Activated CD8-positive, alpha-beta T cell treated with anti-CD3 and anti-CD28 coated beads for 36 hours (primary cell): ENCODE measurements at regions not wholly inside any gene's neighbourhood (a gene's known extent, or its start where the extent isn't known, plus 50 kb on each side); places are given as distances from the start of the nearest gene placed in this dataset.

Experiments
- ATAC-seq: fragments of 200-7000 bp; cut with Tn5 transposase; one replicate; pipeline ENCODE4 v1.10.0; 2021; ENCODE audit warnings: mild to moderate bottlenecking, moderate library complexity
- CTCF ChIA-PET: fragments of 350-600 bp; sonication (Branson Sonifier 250); formaldehyde crosslinking; loops from one replicate; lab custom pipeline; 2021; ENCODE audit warnings: antibody characterized with exemption; lab: Charles Lee
- POLR2A ChIA-PET: fragments of 350-600 bp; sonication (Branson Sonifier 250); formaldehyde crosslinking; loops from one replicate; lab custom pipeline; 2021; ENCODE audit warnings: antibody characterized with exemption; lab: Charles Lee
- DNase-seq: peaks from one replicate; pipeline ENCODE4 v3.0.0-alpha.2; 2020
- H3K27ac Mint-ChIP-seq: one replicate; pipeline ENCODE4 v1.8.0; 2021; ENCODE audit warnings: mild to moderate bottlenecking, mixed read lengths
- H3K27me3 Mint-ChIP-seq: one replicate; pipeline ENCODE4 v1.8.0; 2021; ENCODE audit warnings: mixed read lengths
- H3K36me3 Mint-ChIP-seq: one replicate; pipeline ENCODE4 v1.8.0; 2021; ENCODE audit warnings: low read depth, mixed read lengths
- H3K4me1 Mint-ChIP-seq: one replicate; pipeline ENCODE4 v1.8.0; 2021; ENCODE audit warnings: low read depth, mixed read lengths
- H3K4me3 Mint-ChIP-seq: one replicate; pipeline ENCODE4 v1.8.0; 2021; ENCODE audit warnings: mild to moderate bottlenecking, moderate library complexity, mixed read lengths
- H3K9me3 Mint-ChIP-seq: one replicate; pipeline ENCODE4 v1.8.0; 2021; ENCODE audit warnings: mixed read lengths
- CTCF ChIP-seq: fragments of 200-600 bp; IDR thresholded peaks from one replicate; pipeline ENCODE4 v1.8.0; 2022; ENCODE audit warnings: antibody characterized with exemption, mild to moderate bottlenecking
- intact Hi-C: fragments of 100-400 bp; cut with micrococcal nuclease; formaldehyde crosslinking; loops from one replicate; pipeline ENCODE4 v1.10.0; 2022

DNA sequence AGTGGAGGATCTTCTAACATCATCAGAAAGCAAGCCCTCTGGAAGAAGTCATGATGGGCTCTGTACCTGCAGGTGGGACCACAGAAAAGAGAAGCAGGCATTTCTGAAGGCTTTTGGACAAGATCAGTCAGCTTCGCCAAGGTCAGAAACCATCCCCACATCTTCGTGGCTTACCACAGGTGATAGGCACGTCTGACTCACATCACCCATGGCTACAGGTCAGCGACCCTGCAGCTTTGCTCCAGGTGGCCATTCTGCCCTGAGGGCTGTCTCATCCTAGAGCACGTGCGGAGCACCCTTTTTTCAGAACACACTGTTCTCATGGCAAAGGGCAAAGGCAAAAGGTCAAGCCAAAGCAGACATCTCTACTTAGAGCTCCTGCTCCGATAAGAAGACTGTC lies 518.9 kb upstream of the ADARB2 start:
- H3K27ac Mint-ChIP-seq, result no peak overlapping the region
- peaks cover 1% of the 10 kb centered on the region for H3K27me3 Mint-ChIP-seq
- H3K36me3 Mint-ChIP-seq, result no peaks in the 10 kb centered on the region
- H3K9me3 Mint-ChIP-seq, result peaks cover 5% of the 10 kb centered on the region
- POLR2A ChIA-PET, result interaction anchor here (0.7 kb wide), 1 partner anchor 15 kb away, joined by 3 read pairs; no protein-coding TSS in a partner anchor
- DNase-seq, result no peak
- no peak for ATAC-seq
- intact Hi-C loops, result no loop called here
- H3K4me1 Mint-ChIP-seq, result no peaks in the 10 kb centered on the region
- CTCF ChIA-PET, result no interaction called here
- no peak overlapping the region for H3K4me3 Mint-ChIP-seq
- no peak for TF ChIP-seq CTCF

- no peak for DNase-seq
- CTCF ChIA-PET, result no interaction called here
- POLR2A ChIA-PET, result no interaction called here
- ATAC-seq, result no peak
- no peak overlapping the region for H3K27ac Mint-ChIP-seq
- H3K9me3 Mint-ChIP-seq, result peaks cover 2% of the 10 kb centered on the region
- H3K27me3 Mint-ChIP-seq, result peaks cover 1% of the 10 kb centered on the region
- no peaks in the 10 kb centered on the region for H3K4me1 Mint-ChIP-seq
- no peak overlapping the region for H3K4me3 Mint-ChIP-seq
- no peak for TF ChIP-seq CTCF
- intact Hi-C loops, result no loop called here
- no peaks in the 10 kb centered on the region for H3K36me3 Mint-ChIP-seq
Measured at GRCh38 chr10:2252096-2252495, 514.8 kb upstream of the ADARB2 start.

- CTCF ChIA-PET, result no interaction called here
- Mint-ChIP-seq H3K4me1 (no peaks in the 10 kb centered on the region), H3K36me3 (no peaks in the 10 kb centered on the region), H3K27ac (no peak overlapping the region), H3K9me3 (peaks cover 2% of the 10 kb centered on the region), H3K4me3 (no peak overlapping the region), H3K27me3 (peaks cover 1% of the 10 kb centered on the region)
- ATAC-seq (no peak), DNase-seq (no peak)
- POLR2A ChIA-PET, result no interaction called here
- TF ChIP-seq CTCF, result no peak
- intact Hi-C loops, result no loop called here
Measured at GRCh38 chr10:2251631-2252030, 514.3 kb upstream of the ADARB2 start.

DNA sequence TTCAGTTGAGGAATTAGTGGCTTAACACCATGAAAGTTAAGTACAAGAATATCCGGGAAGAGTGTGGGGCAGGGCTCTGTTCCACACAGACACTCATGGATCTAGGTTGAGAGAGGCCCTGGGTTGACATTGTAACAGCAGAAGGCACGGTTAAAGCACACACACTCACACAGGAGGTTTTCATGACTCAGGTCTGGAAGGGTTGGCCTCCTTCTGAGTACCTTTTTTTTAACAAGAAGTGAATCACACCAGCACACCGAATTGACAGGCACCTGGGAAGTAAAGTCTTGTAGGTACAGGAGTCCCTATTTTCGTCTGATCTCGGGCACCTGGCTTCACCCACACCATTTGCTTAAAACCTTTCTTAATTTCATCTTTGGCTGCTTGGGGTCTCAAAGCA lies 509.4 kb upstream of the ADARB2 start:
- intact Hi-C loops, result no loop called here
- no peaks in the 10 kb centered on the region for H3K36me3 Mint-ChIP-seq
- CTCF ChIA-PET, result no interaction called here
- no peak for TF ChIP-seq CTCF
- H3K4me1 Mint-ChIP-seq, result no peaks in the 10 kb centered on the region
- no peaks in the 10 kb centered on the region for H3K27me3 Mint-ChIP-seq
- no peak overlapping the region for H3K4me3 Mint-ChIP-seq
- ATAC-seq, result no peak
- no peak for DNase-seq
- POLR2A ChIA-PET, result no interaction called here
- H3K27ac Mint-ChIP-seq, result no peak overlapping the region
- no peaks in the 10 kb centered on the region for H3K9me3 Mint-ChIP-seq

DNA sequence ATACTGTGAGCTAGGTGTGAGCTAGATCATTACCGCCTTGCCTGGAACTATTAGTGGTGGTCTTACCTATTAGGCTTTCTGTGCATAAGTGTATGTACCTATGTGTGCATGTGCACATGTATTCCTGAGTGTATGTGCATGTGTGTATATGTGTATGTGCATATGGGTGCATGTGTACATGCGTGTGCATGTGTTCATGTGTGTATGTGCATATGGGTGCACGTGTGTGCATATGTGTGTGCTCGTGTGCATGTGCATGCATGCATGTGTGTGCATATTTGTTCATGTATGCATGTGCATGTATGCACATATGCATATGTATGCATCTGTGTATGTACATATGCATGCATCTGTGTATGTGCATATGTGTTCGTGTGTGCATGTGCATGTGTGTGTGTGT lies 508.3 kb upstream of the ADARB2 start:
- intact Hi-C loops, result no loop called here
- TF ChIP-seq CTCF, result no peak
- POLR2A ChIA-PET, result no interaction called here
- no peak overlapping the region for H3K4me3 Mint-ChIP-seq
- DNase-seq (no peak), ATAC-seq (no peak)
- H3K36me3 Mint-ChIP-seq, result no peaks in the 10 kb centered on the region
- no peaks in the 10 kb centered on the region for H3K4me1 Mint-ChIP-seq
- H3K9me3 Mint-ChIP-seq, result no peaks in the 10 kb centered on the region
- no peak overlapping the region for H3K27ac Mint-ChIP-seq
- H3K27me3 Mint-ChIP-seq, result no peaks in the 10 kb centered on the region
- CTCF ChIA-PET, result no interaction called here
